LHCN-M2 (cell line): ENCODE measurements at regions not wholly inside any gene's neighbourhood (a gene's known extent, or its start where the extent isn't known, plus 50 kb on each side); places are given as distances from the start of the nearest gene placed in this dataset.

Source experiments
- DNase-seq: peaks from one replicate; pipeline ENCODE4 v3.0.0-alpha.2; 2012; ENCODE audit warnings: low read depth

DNA sequence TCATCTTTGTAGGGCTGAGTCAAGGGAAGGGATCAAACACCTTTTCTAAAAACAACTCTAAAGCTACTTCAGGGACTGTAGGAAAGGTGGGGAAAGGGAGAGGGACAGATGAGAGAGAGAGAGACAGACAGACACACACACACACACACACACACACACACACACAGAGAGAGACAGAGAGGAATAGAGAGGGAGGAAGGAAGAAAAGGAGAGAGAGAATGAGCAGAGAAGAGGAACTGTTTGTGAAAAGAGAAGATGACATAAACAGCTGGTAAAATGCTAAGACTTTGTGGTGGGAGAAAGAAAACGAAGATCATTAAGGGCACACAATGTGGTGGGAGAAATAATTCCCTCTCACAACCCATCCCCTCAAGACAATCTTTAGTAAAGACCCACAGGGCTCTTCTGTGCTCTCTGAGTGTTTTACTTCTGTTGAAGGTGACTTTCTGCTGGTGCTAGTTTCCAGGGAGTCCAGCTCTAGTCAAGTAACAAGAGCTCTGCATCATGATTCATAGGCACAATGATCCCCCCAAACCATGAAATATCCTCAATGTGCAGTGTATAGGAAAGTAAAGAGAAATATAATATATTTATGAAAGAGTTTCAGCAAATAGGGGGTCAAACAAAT is 77.2 kb upstream of the STK17B start:
- peak; percentile 86 for DNase-seq

DNA sequence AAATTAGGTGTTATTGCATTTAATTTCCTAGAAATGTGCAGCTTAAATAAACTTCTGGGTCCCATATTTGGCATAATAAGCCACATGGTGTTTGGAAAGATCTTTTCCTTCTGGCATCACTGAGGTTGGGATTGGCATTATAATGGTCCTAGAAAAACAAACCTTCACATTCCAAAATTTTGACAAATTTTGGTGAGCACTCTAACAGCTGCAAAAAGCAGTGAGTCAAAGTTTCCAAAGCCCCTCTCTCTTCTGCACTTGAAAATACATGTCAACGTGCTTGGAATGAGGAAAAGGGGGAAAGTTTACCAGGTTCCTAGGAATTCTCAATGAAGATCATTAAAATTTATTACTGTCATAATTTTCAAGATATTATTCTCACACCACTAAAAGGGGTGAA is 77.8 kb upstream of the STK17B start:
- peak; percentile 98 for DNase-seq

DNA sequence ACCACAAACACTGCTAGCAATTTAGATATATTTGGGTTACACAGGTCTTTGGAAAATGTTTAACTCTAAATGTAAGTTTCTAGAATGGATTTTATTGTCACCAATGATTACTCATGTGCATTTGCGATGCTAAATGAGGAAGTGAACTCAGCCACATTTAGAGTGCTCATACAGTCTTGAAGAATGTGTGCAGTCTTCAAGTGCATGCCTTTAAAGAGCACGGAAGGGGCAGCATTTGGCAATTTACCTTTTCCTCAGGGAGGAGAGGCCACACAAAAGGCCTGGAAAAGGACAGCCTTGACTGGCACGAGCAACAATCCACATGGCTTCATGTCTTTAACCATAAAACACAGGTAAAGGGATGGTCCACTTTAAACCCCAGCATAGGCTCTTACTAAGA is 78.5 kb upstream of the STK17B start:
- peak; percentile 80 for DNase-seq

DNA sequence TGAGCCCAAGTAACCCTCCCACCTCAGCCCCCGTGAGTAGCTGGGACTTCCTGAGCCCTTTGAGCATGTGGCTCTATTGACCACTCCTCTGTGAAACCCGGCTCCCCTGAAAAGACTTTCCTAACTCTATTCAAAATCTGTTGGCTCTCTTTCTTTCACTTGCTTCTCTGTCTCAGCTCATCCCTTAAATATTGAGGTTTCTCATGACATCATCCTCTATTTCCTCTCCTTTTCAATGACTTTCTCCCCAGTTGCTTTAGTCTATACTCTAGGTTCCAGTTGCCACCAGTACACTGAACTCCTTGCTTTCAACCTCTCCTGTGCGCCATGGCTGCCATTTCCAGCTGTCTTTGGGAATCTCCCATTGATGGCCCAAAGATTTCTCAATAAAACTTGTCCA is 79.8 kb upstream of the STK17B start:
- no peak for DNase-seq

DNA sequence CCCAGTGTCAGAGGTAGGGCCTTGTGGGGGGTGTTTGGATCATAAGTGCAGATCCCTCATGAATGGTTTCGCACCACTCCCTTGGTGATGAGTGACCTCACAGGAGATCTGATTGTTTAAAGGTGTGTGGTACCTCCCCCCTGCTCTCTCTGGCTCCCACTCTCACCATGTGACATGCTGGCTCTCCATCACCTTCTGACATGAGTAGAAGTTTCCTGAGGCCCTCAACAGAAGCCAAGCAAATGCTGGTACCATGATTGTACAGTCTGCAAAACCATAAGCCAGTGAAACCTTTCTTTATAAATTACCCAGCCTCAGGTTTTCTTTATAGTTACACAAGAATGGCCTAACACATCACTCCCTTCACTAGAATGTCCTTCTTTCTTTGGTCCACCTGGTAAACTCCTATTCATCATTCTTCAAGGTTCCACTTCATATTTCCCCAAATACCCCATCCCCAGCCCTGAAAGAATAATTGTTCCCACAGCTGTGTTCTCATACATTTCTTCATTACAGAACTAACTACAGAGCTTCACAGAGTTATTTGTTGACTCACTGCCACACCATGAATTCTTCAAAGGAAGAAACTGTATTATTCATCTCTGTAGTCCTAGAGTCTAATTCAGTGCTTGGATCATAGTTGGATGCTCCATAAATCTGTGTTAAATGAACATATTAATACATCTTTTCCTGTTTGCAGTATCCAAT is 81.2 kb upstream of the STK17B start:
- DNase-seq, result peak; percentile 78

DNA sequence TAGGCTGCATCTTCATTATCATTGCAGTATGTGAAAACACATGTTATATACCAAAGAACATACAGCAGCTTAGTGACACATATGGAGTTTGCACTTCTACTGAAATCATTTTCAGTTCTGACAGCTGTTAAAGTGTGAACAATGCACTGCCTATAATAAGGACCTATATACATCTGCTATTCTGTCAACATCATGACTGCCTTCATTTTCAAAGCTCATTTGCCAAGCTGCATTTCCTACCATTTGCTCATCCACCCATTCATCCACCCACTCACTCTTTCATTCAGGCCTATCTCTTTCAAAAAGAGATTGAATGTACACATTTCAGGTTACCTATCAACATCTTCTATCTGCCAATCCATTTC is 81.7 kb upstream of the STK17B start:
- no peak for DNase-seq

DNA sequence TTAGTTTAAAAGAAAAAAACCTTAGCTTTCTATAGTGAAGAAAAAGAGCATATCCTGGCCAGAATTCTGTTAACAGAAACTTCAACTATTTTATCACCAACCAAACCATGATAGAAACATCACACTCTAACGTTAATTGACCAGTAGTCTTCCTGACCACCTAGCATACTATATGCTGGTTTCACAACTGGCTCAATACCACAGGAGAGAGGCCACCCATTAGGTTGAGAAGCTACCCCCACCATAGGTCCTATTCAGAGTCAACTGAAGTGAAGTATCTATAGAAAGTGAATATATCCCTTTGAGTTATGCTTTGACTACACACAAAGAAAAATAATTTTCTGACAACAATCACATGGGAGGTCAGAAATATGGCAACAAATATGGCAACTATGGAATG is 85.2 kb upstream of the STK17B start:
- no peak for DNase-seq

DNA sequence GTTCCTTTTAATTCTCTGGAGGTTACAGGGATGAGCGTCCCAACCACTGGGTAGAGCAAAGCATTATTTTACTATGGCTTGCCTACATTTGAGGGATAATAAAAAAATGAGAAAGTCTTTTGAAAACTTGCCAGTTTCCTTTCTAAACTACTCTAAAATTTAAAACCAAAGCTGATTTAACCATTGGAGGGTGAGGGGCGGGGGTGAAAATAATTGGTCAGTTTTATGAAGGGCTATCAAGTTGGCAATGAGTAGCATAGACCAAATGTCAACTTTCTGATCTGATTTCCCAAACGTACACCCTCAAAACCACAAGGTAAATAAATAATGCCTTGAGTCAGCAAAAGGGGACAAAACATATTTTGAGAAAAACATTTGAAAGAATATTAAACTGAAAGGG is 85.7 kb upstream of the STK17B start:
- DNase-seq, result peak; percentile 95

DNA sequence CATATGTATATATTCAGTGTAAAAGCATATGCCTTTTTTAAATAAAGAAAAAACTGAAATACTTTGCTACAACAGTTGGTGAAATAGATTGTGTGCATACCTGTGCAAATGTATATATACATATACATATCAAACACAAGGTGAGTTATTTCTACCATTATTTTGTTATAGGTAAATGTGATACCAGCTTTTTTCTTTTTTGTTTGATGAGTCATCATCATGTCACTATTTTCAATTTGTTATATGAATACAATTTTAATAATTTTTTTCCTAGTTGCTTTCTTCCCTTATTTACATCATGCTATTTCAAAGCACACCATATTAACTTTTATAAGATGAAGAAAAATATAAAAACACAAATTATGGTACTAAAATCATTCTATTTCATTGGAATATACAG is 87.0 kb upstream of the STK17B start:
- no peak for DNase-seq

DNA sequence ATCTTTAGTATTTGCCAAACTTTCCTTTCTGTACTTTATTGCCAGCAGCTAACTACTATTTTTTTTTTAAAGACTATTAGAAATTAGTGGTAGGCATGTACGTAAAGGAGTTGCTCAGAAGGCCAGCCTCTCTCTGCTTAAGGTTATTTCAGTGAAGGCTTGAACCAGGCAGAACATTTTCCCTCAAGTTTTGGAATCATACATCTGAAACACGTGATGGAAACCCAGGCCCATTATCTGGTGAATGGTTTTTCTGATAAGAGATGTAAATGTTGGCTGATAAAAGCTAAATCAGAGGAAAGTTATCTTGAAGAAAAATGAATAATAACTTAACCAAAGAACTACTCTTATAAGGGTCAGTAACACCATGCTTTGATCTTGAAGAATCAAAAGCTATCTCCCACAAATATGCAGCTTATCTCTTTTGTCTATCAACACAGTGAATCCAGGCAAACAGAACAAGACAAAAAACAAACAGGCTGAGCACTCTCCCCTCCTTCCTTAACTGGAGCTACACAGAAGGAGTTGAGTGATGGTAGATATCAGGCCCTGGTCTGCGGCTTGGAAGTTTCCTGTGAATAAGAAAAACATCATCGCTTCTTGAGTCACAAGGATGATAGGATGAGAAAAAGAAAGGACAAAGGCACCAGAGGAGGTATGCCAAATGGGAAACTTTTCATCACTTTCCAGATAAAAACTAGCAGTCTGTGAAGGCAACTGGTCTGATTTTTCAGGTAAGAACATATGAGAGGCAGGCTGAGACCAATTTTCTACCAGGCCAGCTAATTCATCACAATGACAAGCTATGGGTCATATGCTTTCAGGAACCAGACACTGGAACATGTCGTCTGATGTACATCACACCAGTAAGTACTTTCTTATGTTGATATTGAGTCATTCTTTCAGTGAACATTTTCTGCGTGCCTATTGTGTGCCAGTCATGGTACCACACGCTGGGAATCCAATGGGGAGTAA is 88.4 kb upstream of the STK17B start:
- DNase-seq, result peak; percentile 69

DNA sequence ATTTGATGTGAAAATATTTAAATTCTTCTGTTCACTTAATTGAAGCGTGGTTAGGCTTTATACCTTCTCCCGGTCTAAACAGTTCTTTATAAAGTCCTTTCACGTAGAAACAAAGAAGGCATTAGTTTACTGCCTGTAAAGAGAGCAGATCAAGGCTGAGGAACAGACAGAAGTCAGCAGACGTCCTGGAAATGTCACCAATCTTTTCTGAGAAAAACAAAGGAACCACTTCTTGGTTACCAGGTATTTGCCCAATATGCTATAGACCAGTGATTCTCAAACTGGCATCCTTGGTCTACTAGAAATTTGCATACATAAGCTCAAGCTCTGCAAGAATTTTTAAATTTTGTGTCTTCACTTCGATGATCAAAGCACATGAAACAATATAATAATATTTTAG is 89.2 kb upstream of the STK17B start:
- no peak for DNase-seq

DNA sequence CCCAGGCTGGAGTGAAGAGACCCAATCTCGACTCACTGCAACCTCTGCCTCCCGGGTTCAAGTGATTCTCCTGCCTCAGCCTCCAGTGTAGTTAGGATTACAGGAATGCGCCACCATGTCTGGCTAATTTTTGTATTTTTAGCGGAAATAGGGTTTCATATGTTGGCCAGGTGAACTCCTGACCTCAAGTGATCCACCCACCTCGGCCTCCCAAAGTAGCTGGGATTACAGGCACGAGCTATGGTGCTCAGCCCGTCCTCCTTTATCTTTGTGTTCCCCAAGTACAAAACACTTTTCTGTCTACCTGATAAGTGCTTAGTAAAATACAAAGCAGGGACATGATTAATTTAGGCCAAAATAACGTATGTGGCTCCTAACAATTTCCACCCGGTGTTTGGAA is 91.2 kb upstream of the STK17B start:
- DNase-seq, result no peak

DNA sequence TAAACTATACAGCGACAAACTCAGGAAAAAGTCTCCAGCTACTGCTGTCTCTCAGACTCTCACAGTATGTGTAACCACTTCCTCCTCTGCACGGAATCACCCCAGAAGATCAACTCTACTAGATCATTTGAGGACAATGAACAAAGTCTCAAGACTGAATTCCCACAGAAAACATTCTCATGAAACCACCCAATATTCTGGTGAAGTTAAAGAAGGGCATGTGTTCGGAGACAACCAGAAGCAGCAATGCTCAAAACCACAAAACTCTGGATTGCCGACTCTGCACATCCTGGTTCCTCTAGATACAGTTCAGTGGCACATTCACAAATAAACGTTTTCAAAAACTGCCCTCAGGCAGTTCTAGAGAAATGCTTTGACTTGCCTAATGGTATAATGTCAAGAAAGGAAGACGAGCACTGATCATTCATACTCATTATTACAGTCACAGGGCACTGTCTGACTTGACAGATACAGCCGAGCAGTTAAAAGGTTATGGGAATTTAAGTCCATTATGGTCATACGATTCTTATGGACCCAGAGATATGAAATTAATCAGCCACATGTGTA is 91.9 kb upstream of the STK17B start:
- DNase-seq, result peak; percentile 85

DNA sequence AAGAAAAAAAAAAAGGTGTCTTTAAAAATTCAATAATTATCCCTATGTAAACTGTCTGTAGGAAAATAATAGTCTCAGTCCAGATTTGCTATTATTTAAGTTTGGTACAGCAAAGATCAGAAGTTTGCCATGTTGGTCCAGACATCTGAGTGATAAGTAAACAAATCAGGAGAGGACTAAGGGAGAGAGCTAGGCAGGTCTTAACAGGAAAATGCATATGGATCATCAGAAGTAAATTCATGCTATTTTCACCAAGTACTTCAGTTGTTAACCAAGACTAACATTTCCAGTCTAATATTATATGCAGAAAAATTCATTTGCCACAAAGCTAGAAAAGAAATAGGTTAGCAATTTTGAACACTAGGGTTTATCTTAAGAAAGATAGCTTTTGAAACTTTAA is 95.0 kb upstream of the STK17B start:
- DNase-seq, result no peak

DNA sequence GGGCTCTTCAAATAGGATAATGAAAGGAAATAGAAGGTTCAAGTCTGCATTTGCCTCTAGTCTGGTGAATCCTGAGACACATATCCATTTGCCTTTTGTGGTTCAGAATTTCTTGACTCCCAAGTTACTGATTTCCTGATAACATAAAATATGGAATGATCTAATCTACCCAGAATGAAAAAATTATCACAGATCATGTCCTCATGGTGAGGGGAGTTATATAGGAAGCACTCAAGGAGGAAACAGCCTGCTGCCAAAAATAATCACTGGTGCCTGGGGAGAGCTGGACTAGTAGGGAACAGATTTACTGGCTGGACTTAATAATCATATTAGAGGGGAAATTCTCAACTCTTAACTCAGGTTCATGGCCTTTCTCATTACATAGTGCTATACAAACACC is 95.5 kb upstream of the STK17B start:
- no peak for DNase-seq

DNA sequence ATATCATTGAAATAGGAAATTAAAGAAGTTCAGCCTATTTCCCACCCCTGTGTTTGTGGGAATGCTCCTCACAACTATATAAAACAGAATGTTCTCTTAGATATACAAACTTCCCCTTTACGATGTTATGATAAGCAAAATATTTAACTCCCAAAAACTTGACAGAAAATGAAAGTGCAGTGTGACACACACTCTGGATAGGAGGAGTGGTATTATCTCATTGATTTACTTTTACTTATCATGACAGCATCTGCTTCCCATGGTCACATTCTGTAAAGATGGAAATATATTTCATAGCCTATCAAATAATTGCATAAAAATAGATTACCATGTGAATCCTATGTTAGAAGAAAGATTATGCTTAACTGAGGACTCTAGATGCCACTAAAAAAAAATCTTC is 96.6 kb upstream of the STK17B start:
- DNase-seq, result no peak

DNA sequence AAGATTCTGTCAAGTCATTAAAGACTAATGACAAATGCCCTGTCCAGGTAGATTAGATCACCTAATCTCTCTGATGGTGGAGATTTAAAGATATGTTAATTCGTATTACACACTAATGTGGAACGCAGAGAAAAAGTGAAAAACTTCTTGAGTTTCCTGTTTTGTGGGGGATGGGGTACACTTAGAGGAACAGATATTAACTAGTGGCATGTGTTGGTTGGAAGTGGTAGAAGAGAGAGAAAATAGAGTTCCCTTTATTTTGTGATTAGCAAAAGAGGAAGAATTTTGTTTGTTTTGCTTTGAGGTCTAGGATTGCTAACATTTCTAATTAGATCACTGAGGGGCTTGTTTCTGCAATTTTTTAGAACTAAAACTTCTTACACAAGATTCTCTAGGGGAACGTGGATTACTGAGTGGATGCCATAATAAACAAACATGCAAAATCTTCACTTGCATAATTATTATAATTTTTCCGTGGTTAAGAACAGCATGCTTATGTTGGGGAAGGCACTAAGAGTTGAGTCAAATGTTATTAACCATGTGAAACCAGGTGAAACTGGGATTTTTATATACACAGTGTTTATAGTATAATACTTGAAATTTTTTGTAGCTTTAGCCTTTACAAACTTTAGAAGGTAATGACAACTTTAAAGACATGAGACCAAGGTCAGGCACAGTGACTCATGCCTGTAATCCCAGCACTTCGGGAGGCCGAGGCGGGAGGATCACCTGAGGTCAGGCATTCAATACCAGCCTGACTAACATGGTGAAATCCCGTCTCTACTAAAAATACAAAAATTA is 97.4 kb upstream of the STK17B start:
- DNase-seq, result peak; percentile 59

DNA sequence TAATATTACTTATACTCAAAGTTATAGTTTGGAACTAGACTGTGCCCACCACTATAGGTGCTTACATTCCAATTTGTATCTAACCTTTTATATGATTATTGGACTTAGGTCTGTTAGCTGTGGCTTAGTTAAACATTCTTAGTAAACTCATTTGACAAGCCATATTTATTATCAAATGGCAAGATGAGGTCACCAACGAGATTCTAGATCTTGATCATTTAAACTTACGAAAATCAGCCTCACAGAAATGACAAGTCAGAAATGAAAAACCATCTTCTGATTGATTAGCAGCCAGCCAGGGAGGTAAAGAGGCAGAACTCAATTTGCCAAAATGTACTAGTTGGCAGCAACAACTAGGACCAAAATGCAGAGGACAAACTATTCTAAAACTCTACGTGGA is 100.4 kb upstream of the STK17B start:
- no peak for DNase-seq

DNA sequence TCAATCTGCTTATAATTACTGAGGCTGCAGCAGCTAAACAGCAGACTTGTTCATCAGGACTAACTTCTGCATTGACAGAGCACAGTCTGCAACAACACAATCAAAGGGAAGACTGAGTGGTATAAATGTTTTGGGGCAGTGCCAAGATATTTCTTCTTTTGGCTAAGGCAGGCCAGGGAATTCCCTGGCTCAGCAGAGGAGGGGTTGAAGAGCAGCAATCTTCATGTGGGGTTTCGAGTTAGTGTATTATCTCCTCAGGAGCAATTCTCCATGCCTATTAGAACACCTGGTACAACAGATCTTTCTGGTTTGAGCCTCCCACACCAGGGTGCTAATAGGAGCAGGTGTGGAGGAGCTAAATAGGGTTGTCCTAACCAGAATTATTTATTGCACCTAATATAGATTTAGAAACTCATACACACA is 103.0 kb upstream of the STK17B start:
- no peak for DNase-seq

DNA sequence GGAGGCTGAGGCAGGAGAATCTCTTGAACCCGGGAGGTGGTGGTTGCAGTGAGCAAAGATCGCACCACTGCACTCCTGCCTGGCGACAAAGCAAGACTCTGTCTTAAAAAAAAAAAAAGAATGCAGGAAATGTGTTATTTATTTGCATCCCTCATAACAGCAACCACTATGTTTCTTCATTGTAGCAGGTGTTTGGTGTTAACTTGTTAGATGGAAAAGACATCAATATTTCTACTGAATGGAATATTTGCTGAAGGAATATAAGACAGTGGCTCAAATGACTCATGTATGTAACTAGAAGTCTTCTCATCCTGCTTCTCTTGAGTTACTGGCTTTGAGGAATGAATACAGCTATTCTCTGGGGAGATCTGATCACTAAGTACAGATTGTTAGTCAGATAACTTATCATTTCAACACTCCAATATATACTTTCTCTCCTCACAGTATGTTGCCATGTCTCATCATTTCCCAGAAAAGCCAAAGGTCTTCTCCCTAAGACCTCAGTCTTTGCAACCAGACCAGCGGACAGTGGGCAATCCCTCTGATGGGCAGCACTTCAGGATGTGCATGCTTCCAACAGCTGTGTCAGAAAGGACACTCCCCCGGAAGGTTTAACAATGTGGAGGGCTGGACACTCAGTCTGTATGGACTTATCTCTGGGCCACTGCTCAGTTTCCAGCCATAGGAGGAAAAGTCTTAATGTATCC is 104.4 kb upstream of the STK17B start:
- peak; percentile 93 for DNase-seq

DNA sequence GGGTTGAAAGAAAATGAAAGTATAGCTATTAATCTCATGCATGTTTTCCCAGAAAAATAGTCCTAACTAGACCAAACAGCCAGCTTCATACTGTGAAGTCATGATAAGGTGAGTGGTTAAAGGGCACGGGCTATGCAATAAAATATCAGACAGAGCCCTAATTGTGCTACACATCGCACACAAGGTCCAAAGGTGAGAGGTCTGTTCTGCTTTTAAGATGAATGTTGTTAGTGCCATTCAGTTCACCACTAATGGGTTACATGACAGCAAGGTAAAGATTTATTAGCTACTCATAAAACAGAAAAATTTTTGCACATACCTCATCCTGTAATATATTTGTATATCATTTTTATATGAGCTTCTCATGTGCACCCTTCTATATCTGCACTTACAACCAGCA is 105.0 kb upstream of the STK17B start:
- DNase-seq, result no peak
